Hematopoietic multipotent progenitor cell treated with erythropoietin and hydrocortisone succinate and interleukin-3 and kit ligand, for 15 days (in vitro differentiated cells): ENCODE measurements at regions not wholly inside any gene's neighbourhood (a gene's known extent, or its start where the extent isn't known, plus 50 kb on each side); places are given as distances from the start of the nearest gene placed in this dataset.
A peak's percentile ranks its signal among the peaks of the same experiment; 100 is the strongest.
"Not testable (repeated sequence)": the region's sequence is repeated elsewhere in the genome, so short reads cannot be mapped to it uniquely, and the experiment has no call there.

Experiments
- DNase-seq: peaks from one replicate; pipeline ENCODE4 v3.0.0-alpha.2; 2015; ENCODE audit warnings: low spot score

DNA sequence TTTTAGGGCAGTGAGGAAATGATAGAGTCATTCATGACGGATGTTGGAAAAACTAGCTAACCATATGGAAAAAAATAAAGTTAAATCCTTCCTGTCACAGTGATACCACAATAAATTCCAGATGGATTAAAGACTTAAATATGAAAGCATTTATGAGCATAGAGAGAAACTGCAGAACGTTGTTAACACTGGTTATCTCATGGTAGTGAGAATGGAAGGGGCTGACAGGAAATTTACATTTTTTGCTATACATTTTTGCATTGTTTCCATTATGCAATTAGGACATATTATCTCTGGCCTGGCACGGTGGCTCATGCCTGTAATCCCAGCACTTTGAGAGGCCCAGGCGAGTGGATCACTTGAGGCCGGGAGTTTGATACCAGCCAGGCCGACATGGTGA lies 130.5 kb upstream of the VOPP1 start:
- DNase-seq: not testable (repeated sequence)

DNA sequence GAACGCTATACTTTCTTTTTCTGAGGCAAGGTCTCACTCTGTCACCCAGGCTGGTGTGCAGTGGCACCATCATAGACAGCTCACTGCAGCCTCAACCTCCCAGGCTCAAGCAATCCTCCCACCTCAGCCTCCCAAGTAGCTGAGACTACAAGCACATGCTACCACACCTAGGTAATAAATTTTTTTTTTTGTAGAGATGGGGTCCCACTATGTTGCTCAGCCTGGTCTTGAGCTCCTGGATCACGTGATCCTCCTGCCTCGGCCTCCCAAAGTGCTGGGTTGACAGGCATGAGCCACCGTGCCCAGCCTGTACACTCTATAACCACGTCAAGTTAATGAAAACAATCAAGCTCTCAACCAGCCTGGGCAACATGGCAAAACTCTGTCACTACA lies 127.1 kb upstream of the VOPP1 start:
- not testable (repeated sequence) for DNase-seq

DNA sequence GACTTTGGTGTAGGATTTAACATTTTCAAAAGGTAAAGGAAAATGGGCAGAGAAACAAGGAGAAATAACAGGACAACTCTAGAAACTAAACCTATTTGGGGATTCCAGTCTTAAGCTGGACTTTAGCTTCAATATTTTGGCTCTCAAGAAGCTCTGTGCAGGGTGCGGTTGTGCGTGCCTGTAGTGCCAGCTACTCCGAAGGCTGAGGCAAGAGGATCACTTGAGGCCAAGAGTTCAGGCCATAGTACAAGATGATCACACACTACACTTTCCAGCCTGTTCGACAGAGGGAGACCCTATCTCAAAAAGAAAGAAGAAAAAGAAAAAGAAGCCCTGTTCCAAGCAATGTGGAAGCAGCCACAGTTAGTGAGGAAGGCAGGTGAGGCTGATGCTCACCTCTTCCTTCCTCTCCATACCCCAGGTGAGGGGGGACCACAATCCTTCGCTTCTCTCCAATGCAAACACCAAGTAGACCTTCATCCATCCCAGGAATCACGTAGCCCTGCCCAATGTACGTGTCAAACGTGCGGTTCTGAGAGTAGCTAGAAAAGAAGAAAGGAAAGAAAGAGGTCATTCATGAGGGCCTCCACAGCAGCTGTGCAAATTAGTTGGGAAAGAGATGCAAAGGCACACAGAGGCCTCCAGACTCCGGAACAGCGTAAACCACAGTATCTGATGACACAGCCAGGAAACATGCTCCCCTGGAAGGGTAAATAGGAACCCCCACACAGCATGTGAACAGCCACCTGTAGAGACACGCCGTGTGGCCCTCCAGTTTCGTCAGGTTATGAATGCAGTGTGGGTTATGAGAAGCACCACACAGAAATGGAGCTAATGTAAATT lies 126.5 kb upstream of the VOPP1 start:
- not testable (repeated sequence) for DNase-seq

DNA sequence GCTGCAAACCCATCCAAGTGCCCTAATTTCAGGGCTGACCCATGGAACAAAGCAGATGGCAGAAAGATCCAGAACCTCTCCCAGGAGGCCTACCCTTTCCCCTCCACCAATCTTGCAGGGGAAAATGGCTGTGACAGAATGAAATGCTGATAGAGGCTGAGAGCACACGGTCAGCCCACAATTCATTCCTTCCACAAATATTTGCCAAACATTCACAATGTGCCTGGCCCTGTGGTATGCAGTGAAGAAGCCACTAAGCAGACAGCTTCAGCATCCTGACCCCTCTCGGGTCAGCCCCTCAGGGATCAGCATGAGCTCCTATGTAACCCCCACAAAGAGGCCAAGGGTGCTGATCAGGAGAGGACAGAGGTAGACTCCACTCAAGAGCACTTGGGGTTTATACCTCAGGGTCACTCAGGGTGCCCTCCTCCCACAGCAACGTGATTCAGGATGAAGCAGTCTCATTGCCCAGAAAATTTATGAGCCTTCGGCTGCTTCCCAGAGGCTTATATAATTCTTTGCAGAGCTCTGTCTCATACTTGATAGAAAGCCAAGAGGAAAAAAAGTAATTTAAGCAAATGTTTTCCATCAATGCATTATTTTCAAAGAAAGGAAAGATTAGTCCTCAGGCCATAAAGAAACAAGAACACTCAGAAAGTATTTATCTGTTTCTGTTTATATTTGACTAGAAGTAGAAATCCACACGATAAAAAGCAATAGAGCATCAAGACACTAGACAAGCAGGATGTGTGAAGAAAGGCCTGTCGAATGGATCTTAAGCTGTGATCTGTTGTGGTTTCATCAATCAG lies 123.8 kb upstream of the VOPP1 start:
- DNase-seq: not testable (repeated sequence)

DNA sequence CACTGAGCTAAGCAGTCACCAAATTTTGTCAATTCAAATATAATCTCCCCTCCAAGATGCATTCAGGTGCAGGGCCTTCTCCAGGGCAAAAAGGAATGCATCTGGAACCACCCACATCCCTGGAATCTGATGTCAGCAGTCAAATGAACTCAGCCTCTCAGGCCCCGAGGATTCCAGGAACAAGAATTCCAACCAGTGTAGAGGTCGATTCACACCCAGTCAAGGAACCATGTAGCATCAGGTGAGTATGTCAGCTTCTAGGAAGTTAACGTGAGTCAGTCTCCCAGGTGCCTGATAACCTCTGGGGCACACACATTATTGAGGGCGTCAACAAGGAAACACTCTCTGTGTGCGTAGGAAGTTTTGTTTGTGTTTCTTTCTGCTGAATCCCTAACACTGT lies 122.2 kb upstream of the VOPP1 start:
- not testable (repeated sequence) for DNase-seq

DNA sequence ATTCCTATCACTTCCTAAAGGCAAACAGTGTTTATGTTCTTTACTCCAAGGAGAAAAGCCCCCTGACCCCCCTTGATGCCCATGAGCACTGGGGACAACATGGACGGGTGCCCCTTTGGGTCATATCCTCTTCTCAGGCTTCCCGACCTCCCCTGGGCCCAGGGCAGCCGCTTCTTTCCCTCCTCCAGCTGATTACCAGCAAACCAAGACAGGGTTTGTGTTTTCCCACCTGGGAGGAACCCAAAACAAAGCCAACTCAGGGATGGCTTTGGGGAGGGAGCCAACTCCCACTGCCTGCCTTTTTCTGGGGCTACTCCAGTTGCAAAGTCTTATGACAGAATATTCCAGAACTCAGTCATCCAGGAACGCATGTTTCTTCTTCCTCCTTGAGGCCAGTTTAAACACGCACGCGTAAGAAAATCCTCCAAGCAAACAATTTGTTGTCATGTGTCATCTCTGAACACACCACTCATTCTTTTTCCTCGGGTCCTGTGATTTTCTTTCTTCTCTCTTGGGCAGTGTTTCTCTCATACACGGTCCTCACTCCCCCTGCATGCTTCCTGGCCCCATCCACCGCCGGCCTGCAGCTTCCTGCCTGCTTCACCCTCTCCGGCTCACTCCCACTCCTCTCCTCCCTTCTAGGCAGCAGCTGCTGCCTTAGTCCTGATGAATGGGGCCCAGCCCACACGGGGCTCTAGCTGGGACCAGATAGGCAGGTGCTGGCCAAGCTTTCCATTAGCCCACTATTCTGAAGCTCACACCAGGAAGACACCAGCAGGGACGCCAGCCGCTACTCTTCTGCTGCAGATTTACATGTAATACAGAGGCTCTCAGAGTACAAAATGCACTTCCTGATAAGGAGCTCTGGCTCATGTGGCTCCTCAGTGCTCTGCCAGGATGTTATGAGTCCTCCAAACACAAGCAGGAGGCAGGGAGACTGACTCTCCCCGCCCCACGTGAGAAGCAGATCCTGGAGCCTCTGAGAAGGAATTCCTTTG lies 116.7 kb upstream of the VOPP1 start:
- DNase-seq: not testable (repeated sequence)

DNA sequence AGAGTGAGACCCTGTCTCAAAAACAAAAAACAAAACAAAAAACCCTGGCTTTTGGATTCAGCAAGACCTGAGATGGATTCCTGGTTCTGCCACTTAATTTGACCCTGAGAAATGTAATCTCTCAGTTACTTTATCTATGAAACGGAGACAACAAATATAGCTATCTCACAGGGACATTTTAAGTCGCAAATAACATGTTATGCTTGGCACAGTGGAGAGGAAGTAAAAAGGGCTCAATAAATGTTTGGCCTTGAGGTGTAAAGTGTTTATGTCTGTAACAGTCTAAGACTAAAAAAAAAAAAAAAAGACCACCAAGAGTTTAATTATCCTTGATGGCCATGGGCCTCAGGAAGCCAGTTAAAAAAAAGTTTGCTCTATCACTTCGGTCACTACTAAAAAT lies 116.0 kb upstream of the VOPP1 start:
- not testable (repeated sequence) for DNase-seq

DNA sequence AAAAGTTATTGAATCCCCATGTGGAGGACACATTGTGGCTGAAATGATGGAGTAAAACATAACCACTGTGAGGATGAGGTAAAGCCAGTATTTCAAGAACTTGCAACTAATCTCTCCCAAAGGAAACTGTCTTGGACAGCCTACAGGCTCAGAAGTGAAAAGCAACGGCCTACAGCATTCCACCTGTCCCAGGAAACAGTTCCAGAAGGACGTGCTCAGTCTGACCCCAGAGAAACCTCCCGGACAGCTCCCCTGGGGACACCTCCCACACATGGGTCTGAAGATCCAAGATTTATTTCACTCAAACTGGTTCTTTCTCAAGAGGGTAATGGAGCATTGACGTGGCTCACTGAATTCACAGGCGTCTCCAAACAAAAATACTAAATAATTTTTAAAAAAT lies 115.0 kb upstream of the VOPP1 start:
- not testable (repeated sequence) for DNase-seq

DNA sequence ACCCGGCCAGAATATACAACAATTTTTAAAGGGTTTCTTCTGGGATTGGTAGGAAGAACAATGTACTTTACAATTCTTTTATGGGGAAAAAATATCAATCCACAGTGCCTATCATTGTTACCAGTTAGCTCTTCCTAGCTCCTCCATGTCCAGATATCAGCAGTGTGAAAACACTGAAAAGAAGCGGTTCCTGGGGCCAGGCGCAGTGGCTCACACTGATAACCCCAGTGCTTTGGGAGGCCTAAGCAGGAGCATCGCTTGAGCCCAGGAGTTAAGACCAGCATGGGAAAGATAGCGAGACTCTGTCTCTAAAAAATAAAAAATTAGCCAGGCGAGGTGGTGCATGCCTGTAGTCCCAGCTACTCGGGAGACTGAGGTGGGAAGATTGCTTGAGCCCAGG lies 114.5 kb upstream of the VOPP1 start:
- DNase-seq: not testable (repeated sequence)

DNA sequence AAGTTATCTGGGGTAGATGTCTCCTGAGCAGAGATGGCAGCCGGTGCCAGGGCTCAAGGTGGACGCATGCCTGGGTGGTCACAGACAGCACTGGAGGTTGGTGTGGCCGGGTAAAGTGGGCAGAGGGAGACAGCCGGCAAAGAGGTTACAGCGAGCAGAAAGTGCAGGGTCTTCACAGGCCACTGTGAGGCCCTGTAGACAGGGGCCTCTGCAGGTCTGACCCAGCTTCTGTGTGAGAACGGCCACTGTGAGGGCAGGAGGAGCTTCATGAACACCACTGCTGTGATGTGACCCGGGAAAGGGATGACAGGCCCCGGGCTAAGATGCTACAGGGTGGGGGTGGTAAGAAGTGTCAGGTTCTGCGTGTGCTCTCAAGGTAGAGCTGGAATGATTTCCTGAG lies 111.2 kb upstream of the VOPP1 start:
- DNase-seq: not testable (repeated sequence)

DNA sequence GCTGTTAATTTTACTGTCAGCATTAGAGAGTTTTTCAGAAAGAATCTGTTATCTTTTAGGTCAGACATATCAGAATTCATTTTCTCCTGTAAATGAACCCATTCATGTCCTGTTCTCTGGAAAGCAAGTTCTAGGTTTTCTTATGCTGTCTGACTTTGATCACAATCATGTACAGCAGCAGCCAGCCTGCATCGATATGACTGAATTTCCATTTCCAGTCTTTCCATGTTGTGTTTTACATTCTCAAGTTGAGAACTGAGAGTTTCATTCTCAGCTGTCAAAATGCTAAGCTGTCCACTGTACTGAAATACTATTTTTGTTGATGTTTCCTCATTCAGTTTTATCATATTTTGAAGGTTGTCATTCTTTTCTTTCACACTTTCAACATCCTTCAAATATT lies 103.3 kb upstream of the VOPP1 start:
- DNase-seq: not testable (repeated sequence)

DNA sequence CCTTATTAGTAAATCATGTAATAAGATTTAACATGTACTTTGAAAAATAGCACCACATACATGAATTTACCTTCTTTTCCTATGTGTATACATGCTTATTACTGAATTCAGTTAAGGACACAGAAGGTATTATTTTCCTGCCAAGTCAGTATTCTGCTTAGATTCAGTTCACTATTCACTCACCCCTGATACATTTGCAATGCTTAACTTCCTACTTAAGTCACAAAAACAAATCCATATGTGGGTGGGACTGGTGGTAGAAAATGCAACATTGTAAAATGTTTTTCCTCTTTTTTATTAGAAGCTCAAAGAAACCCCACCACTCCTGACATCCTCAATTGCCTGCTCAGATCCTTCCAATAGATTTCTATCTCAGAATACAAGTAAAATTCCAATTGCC lies 101.2 kb upstream of the VOPP1 start:
- DNase-seq: not testable (repeated sequence)

DNA sequence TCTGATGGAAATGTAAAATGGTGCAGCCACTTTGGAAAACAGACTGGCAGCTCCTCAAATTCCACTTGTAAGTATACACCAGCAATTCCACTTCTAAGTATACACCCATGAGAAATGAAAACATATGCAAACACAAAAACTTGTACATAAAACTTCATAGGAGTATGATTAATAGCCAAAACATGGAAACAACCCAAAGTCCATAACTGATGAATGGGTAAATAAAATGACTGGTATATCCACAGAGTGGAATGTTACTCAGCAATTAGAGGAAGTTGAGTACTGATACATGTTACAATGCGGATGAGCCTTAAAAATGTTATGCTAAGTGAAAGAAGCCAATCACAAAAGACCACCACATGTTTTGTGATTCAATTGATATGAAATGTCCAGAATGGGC lies 99.8 kb upstream of the VOPP1 start:
- DNase-seq: not testable (repeated sequence)

DNA sequence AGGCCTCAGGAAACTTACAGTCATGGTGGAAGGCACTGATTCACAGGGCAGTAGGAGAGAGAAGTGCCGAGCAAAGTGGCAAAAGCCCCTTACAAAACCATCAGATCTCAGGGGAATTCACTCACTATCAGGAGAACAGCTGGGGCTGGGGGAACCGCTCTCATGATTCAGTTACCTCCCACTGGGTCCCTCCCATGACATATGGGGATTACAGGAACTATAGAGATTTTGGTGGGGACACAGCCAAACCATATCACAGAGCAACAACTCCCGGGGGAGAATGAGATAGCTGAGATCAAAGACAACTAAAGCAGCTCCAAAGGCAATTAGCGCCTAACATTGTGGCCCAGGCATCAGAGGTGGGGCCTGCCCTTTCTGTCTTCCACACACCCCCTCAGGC lies 85.4 kb upstream of the VOPP1 start:
- DNase-seq: no peak

DNA sequence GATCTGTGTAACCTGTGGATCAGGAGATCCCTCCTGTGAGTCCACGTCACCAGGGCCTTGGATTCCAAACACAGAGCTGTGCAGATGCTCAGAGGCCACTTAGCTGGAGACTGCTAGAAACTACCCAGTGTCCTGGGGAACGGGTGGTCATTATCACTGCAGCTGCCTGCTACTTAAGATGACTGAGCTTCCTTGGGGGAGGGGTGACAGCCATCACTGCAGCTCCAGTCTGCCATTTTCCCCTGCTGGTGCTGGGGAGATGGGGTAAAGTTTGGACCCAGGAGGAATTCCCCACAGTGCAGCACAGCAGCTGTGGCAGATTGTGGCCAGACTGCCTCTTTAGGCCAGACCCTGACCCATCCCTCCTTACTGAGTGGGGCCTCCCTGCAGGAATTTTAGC lies 78.8 kb upstream of the VOPP1 start:
- DNase-seq: no peak

DNA sequence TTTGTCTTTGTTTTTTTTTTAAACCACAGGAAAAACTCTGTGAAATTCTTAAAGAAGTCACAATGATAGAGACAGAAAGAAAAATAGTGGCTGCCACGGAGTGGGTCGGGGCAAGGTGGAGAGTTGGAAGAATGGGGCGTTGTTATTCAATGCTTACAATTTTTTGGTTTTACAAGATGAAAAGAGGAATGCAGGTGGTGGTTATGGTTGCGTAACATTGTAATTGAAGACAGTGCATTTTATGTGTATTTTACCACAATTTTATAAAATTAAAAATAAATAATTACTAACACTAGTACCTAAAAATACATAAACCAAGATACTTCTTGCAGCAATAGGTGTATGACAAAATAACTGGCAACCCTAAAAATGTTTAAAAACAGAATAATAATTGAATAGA lies 76.9 kb upstream of the VOPP1 start:
- DNase-seq: no peak

DNA sequence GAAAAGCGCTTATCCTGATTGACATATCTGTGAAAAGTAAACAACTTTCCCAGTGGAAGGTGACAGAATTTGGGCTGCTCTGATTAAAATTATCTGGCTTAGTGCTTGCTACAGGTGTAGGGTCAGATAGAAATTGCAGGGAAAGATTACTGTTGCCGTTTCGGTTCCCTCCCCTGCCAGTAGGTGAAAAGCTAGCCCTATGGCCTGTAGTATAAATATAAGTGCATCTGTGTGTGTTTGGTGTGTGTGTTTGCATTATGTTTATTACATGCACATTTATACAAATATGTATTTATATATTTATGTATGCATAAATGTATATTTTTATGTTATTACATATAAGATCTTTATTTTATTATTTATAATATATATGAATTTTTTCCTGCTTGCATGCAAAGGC lies 72.3 kb upstream of the VOPP1 start:
- DNase-seq: no peak

DNA sequence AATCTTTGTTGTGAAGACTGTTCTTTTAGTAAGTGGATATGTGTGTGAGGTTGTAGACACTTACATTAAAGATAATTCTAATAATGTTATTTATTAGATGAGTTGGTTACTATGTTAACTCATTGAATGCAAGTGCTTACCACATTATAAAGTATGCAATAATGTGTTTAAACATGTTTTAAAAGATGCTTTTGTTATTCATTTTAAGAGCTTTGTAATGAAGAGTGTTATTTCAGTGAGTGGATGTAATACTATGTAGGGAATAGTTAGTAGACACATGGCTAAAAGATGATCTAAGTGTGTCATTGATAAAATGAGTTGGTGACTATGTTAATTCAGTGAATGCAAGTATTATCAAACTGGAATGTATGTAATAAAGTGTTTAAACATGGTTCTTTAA lies 70.0 kb upstream of the VOPP1 start:
- DNase-seq: no peak

DNA sequence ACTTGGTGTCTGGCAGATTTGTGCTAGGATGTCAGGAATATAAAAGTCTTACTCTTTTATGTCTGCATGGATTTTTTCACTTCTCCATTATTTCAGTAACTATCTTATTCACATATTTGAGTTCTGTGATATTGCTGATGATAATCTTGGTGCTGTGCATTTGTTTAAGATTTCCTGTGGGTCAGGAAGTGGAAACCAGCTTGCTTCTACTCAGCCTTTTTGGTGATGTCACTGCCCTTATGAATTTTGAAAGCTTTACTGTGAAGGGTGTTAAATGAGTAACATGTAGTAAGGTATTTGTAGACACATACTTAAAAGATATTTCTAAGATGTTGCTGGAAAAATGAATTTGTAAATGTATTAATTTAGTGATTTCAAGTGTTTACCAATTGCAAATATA lies 69.5 kb upstream of the VOPP1 start:
- no peak for DNase-seq

DNA sequence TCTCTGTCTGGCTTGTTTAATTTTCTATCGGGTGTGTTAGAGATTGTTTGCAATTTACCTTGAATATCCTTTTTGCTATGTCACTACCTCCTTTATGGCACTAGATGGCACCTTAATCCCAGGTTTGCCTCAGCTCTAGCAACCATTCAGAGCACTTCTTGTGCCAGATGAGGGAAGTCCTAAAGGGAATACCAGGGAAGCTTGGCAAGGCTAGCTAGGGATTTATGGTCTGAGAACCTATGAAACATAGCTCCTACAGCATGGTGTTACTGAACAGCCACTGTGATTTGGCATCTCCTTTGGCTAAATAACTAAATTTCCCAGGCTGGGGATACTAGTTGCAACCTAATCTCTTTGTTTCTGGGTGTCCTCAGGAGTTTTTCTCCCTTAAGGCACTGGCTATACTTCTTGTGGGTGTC lies 69.0 kb upstream of the VOPP1 start:
- DNase-seq: peak; percentile 27

DNA sequence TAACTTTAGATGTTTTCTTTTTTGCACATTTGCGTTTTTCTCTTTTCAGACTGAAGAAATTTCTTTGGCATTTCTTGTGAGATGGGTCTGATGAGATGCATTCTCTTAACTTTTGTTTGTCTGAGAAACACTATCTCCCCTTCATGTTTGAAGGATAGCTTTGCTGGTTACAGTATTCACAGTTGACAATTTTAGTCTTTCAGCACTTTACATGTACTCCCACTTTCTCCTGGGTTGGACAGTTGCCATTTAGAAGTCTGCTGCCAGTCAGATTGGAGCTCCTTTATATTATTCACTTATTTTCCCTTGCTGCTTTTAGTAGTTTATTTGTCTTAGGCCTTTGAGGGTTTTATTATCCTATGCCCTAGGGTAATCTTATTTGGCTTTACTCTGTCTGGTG lies 67.3 kb upstream of the VOPP1 start:
- DNase-seq: no peak

DNA sequence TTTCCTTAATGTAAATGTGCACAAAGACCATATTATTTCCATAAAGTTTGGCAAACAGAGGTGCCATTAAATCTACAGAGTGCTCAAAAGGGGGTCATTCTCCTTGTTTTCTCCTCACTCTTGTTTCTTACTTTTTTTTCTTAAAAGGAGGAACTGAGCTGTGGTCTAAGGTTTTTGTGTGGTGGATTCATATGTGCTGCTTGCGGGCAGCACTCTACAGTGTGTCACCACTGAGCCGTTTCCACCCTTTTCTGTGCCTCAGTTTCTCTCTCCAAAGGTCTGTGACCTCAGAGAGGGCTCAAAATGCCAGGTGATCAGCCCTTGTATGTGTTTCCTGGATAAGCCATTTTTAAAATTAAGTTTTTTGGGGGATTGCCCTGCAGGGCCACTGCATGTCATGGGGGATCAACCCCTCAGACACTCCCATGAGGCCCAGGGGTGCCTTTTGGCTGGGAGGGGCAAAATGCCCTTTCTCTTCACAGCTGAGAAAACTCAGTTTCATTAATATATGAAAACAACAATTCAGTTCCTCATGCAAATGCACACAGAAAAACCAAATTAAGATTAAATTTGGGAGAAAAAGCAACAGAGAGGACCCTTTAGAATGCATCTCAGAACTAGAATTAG lies 56.9 kb upstream of the VOPP1 start:
- no peak for DNase-seq
